Caki2 (cell line): ENCODE measurements at regions not wholly inside any gene's neighbourhood (a gene's known extent, or its start where the extent isn't known, plus 50 kb on each side); places are given as distances from the start of the nearest gene placed in this dataset.
A peak's percentile ranks its signal among the peaks of the same experiment; 100 is the strongest.
"Not testable (repeated sequence)": the region's sequence is repeated elsewhere in the genome, so short reads cannot be mapped to it uniquely, and the experiment has no call there.

Experiments
- DNase-seq: peaks from one replicate; pipeline ENCODE4 v3.0.0-alpha.2; 2015; ENCODE audit warnings: low read depth
- in situ Hi-C: cut with HindIII; loops from 2 replicates; pipeline ENCODE4 v1.10.0; 2016; ENCODE audit warnings: low sequenced_read_pairs, low pct_unique_long_range_greater_than_20kb, mixed read lengths

GRCh38 chr14:98923596-98923995 is 348.4 kb downstream of the BCL11B start:
- no peak for DNase-seq

GRCh38 chr14:98924046-98924445 is 348.0 kb downstream of the BCL11B start:
- no peak for DNase-seq
- in situ Hi-C loops, result no loop called here

More at GRCh38 chr14:98923596-98923995, 348.4 kb downstream of the BCL11B start:
- in situ Hi-C loops, result no loop called here

- DNase-seq, result no peak
- in situ Hi-C loops, result no loop called here
These were observed 346.5 kb downstream of the BCL11B start for GRCh38 chr14:98925354-98926040.

DNA sequence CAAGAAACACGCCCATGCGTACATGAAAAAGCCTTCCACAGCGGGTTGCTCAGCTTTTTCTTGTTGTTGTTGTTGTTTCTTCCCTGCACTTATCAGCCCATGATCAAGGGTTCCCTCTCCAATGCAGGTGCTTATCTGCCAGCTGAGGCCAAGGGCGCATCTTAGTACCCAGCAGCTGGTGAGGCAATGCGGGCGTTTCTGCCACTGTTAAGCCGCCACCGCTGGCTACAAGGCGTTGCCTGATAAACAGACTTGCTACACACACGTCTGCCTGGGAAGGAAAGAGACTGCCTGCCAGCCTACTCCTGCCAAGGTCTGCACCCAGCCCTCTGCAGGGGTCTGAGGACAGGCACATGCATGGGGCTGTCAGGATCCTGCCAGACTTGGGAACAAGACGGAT is 345.9 kb downstream of the BCL11B start:
- DNase-seq, result no peak
- in situ Hi-C loops, result no loop called here

GRCh38 chr14:98926801-98927200 is 345.2 kb downstream of the BCL11B start:
- in situ Hi-C loops, result no loop called here
- DNase-seq, result no peak

DNA sequence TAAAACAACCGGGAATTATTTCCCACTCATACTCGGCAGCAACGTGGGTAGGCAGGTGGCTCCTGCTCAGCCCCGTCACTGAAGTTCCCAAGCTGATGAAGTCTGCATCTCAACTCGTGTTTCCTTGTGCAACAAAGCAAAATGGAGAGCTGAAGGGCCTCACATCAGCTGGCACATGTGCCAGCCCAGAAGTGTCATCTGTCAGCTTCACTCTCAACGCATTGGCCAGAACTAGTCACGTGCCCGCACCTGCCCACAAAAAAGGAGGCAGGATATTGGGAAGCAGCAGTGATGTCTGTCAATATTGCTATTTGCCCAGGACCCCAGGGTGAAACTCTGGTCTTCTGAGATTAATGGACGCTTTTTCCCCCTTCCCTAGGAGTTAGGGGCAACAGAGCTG is 344.0 kb downstream of the BCL11B start:
- in situ Hi-C loops, result no loop called here
- DNase-seq, result no peak

- no peak for DNase-seq
- in situ Hi-C loops, result no loop called here
These were observed 343.6 kb downstream of the BCL11B start for GRCh38 chr14:98928418-98928817.

DNA sequence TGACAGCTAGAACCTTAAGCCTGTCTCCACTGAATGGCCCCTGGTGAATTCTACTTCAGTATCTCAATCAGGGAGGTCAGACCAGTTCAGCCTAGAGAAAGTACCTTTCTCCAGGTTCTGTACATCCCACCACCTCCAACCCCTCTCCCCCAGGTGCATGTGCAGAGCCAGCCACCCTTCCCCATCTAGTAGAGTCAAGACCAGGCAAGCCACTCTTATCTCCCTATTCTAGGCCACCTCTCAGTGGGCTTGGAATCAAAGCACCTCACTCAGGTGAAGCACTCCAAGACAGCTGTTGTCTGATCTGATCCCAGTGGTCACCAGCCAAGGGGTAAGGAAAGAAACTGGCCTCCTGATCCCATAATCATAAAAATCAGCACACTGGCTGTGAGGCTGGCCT is 340.9 kb downstream of the BCL11B start:
- no peak for DNase-seq
- in situ Hi-C loops, result no loop called here

- DNase-seq, result no peak
- in situ Hi-C loops, result no loop called here
These were observed 340.1 kb downstream of the BCL11B start for GRCh38 chr14:98931911-98932310.

GRCh38 chr14:98932431-98933325 is 339.3 kb downstream of the BCL11B start:
- DNase-seq, result no peak
- in situ Hi-C loops, result no loop called here

DNA sequence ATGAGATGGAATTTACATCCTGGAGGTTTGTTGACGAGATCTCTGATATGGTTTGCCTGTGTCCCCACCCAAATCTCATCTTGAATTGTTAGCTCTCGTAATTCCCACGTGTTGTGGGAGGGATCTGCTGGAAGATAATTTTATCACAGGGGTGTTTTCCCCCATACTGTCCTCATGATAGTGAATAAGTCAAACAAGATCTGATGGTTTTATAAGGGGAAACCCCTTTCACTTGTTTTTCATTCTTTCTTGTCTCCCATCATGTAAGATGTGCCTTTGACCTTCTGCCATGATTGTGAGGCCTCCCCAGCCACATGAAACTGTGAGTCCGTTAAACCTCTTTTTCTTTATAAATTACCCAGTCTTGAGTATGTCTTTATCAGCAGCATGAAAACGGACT is 337.4 kb downstream of the BCL11B start:
- DNase-seq, in situ Hi-C loops: not testable (repeated sequence)

GRCh38 chr14:98935921-98936320 is 336.1 kb downstream of the BCL11B start:
- in situ Hi-C loops, result no loop called here
- DNase-seq, result no peak

- in situ Hi-C loops, result no loop called here
- DNase-seq, result no peak
These were observed 335.0 kb downstream of the BCL11B start for GRCh38 chr14:98937021-98937420.

DNA sequence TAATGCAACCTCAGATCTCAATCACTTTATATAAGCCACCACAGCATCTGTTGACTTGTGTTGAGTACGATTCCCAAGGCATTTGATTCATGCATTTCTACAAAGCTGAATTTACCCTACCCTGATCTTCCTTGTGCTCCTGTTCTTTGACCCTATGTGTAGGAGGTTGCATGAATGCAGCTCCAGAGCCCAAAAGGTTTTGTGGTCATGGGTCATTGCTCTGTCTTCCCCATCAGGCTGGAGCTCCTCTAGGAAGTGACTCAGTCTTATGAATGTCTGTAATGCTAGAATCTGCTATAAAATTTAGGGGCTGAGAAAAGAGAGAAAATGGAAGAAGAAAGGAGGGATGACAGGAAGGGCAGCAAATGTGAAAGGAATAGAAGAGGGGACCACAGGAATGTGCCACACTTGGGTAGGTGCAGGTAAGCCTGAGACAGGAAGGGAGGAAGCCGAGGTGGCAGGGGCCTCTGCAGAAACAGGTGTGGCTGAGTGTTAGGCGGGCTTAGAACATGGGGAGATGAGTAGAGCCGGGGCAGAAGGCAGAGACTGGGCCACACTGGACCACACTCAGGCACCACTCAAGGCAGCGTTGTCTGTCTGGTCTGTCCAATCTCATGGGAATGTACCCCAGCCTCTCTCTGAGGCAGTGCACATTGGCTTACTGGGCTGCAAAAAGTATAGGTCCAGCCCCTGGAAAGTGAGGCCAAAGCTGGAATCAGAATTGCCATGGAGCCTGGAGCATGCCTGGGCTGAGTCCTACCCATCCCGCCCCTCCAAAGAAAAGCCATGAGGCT is 334.1 kb downstream of the BCL11B start:
- peak; percentile 15 for DNase-seq

DNA sequence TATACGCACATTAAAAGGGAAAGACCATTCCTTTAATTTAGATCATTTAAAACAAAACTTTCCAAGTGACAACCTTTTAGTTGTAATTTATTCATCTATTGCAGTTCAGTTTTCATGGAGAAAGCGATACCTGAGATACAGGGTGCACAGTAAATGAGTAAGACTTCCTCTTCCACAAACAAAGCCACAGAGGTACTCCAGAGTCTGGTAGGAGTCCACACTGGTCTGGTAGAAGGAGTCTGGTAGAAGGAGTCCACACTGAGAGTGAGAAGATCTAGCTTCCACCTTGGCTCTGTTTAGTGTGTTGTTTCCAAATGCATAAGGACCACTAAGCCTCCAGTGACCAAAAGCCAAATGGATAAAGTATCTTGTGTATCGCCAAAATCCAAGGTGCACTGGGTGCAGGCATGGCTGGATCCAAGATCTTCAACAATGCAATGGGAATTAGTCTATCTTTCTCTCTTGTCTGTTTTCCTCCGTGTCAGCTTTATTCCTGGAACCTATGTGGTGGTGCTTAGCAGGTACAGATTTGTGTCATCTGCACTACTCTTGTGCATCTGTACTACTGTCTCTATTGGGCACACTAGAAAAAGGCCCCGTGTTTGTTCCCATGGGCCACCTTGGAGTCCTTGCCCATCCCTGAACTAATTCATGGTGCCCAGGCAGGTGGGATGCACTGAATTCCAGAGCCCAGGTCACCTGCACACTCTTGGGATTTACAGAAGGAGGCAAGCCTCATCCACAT is 331.1 kb downstream of the BCL11B start:
- no peak for DNase-seq
- in situ Hi-C loops, result no loop called here

More for the DNA sequence above, 334.1 kb downstream of the BCL11B start:
- in situ Hi-C loops, result no loop called here

GRCh38 chr14:98941481-98941880 is 330.5 kb downstream of the BCL11B start:
- in situ Hi-C loops, result no loop called here
- DNase-seq, result no peak

GRCh38 chr14:98943907-98944306 is 328.1 kb downstream of the BCL11B start:
- in situ Hi-C loops, result no loop called here
- DNase-seq, result no peak

DNA sequence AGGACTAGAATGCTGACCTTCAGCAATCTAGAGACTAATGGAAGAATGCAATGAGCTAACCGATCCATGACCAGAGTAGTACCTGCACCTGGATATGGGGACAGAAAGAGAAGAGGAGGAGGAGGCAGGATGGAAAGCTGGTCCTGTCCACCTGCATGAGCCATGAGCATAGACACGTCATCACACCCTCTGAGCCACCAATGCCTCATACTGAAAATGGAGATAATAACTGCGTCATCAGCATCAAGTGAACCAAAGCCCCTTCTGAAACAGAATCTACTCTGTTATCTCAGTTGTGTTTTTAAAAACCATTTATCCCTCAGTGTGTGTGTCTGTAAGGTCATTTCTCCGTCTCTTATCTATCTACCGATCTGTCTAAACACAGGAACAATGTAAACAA is 327.0 kb downstream of the BCL11B start:
- in situ Hi-C loops, result no loop called here
- DNase-seq, result no peak
